ENCODE measurements at regions not wholly inside any gene's neighbourhood (a gene's known extent, or its start where the extent isn't known, plus 50 kb on each side); places are given as distances from the start of the nearest gene placed in this dataset.

GRCh38 chr20:48096957-48097890 lies 311.9 kb upstream of the SULF2 start:
- no peak for DNase-seq

- no peak for DNase-seq
These were observed 311.1 kb upstream of the SULF2 start for GRCh38 chr20:48096212-48096875.

- DNase-seq = no peak
These were observed 309.7 kb upstream of the SULF2 start for GRCh38 chr20:48094944-48095343.

GRCh38 chr20:48094196-48094749 lies 309.0 kb upstream of the SULF2 start:
- no peak for DNase-seq

GRCh38 chr20:48092596-48093280 lies 307.5 kb upstream of the SULF2 start:
- DNase-seq = no peak

- no peak for DNase-seq
These were observed 305.5 kb upstream of the SULF2 start for GRCh38 chr20:48090784-48091183.

- DNase-seq = no peak
These were observed 305.0 kb upstream of the SULF2 start for GRCh38 chr20:48090314-48090713.

GRCh38 chr20:48080583-48080982 lies 295.3 kb upstream of the SULF2 start:
- no peak for DNase-seq

GRCh38 chr20:48079028-48079427 lies 293.7 kb upstream of the SULF2 start:
- DNase-seq = no peak

- no peak for DNase-seq
These were observed 291.5 kb upstream of the SULF2 start for GRCh38 chr20:48076747-48077146.

GRCh38 chr20:48076247-48076646 lies 291.0 kb upstream of the SULF2 start:
- no peak for DNase-seq

- no peak for DNase-seq
These were observed 290.4 kb upstream of the SULF2 start for GRCh38 chr20:48075591-48076174.

GRCh38 chr20:48070991-48071652 lies 285.8 kb upstream of the SULF2 start:
- DNase-seq = no peak

- DNase-seq = no peak
These were observed 284.3 kb upstream of the SULF2 start for GRCh38 chr20:48069596-48069995.

- DNase-seq = no peak
These were observed 281.6 kb upstream of the SULF2 start for GRCh38 chr20:48066851-48067250.

- no peak for DNase-seq
These were observed 281.0 kb upstream of the SULF2 start for GRCh38 chr20:48066246-48066645.

- no peak for DNase-seq
These were observed 280.6 kb upstream of the SULF2 start for GRCh38 chr20:48065833-48066232.

- DNase-seq = no peak
These were observed 279.6 kb upstream of the SULF2 start for GRCh38 chr20:48064929-48065328.

- no peak for DNase-seq
These were observed 275.8 kb upstream of the SULF2 start for GRCh38 chr20:48060841-48061720.

GRCh38 chr20:48058611-48059559 lies 273.6 kb upstream of the SULF2 start:
- DNase-seq = no peak

Data from CD4-positive, alpha-beta T cell treated with Interferon alpha-2 for 1 hour (primary cell).